Epithelial cell of proximal tubule (primary cell): ENCODE measurements at regions not wholly inside any gene's neighbourhood (a gene's known extent, or its start where the extent isn't known, plus 50 kb on each side); places are given as distances from the start of the nearest gene placed in this dataset.

Source experiments
- DNase-seq: peaks from one replicate; pipeline ENCODE4 v3.0.0-alpha.2; 2011; ENCODE audit warnings: low read depth
- H3K4me3 ChIP-seq: 2 replicates; pipeline ENCODE4 v1.5.1; 2011; ENCODE audit warnings: low read depth, mild to moderate bottlenecking, low read length
- CTCF ChIP-seq: conservative IDR thresholded peaks from 2 replicates; pipeline ENCODE4 v1.5.1; 2012; ENCODE audit warnings: low read depth, mild to moderate bottlenecking, low read length

- no peak overlapping the region for H3K4me3 ChIP-seq
- TF ChIP-seq CTCF, result no peak
- no peak for DNase-seq
These were observed 609.9 kb downstream of the INSC start for GRCh38 chr11:15724601-15725000.

- no peak overlapping the region for H3K4me3 ChIP-seq
- no peak for DNase-seq
- no peak for TF ChIP-seq CTCF
These were observed 610.5 kb downstream of the INSC start for GRCh38 chr11:15725246-15725645.

- H3K4me3 ChIP-seq, result no peak overlapping the region
- TF ChIP-seq CTCF, result no peak
- no peak for DNase-seq
These were observed 611.6 kb downstream of the INSC start for GRCh38 chr11:15726221-15726746.

- no peak for TF ChIP-seq CTCF
- no peak for DNase-seq
These were observed 612.3 kb downstream of the INSC start for GRCh38 chr11:15726893-15727519.

GRCh38 chr11:15727520-15727914 is 612.8 kb downstream of the INSC start:
- DNase-seq, result no peak
- no peak for TF ChIP-seq CTCF
- H3K4me3 ChIP-seq, result no peak overlapping the region

More at GRCh38 chr11:15726893-15727519, 612.3 kb downstream of the INSC start:
- no peak overlapping the region for H3K4me3 ChIP-seq

GRCh38 chr11:15728207-15728606 is 613.5 kb downstream of the INSC start:
- DNase-seq, result no peak
- no peak overlapping the region for H3K4me3 ChIP-seq
- no peak for TF ChIP-seq CTCF
